Peyer's patch (tissue), 4 donors: ENCODE measurements at regions not wholly inside any gene's neighbourhood (a gene's known extent, or its start where the extent isn't known, plus 50 kb on each side); places are given as distances from the start of the nearest gene placed in this dataset.

ENCODE experiments used
- POLR2A ChIP-seq, 2 donors: fragments of 450-650 bp; IDR thresholded peaks; one replicate each; pipeline ENCODE4 v1.5.1; 2017; ENCODE audit warnings: antibody characterized with exemption in 2 of 2, mild to moderate bottlenecking in 2 of 2, moderate library complexity in 2 of 2
- TF ChIP-seq, protein P1 (sequence below), 6 experiments: fragments of 450-650 bp in 4 of 6; fragments of 200-600 bp in 2 of 6; sonication (generic) in 1 of 6; IDR thresholded peaks; one replicate each; pipeline ENCODE4 v1.5.1; 2017 to 2019; ENCODE audit warnings: antibody characterized with exemption in 6 of 6, mild to moderate bottlenecking in 3 of 6, moderate library complexity in 1 of 6

GRCh38 chr15:57821826-57822225 is 115.3 kb downstream of the POLR2M start:
- TF ChIP-seq, protein P1, sequence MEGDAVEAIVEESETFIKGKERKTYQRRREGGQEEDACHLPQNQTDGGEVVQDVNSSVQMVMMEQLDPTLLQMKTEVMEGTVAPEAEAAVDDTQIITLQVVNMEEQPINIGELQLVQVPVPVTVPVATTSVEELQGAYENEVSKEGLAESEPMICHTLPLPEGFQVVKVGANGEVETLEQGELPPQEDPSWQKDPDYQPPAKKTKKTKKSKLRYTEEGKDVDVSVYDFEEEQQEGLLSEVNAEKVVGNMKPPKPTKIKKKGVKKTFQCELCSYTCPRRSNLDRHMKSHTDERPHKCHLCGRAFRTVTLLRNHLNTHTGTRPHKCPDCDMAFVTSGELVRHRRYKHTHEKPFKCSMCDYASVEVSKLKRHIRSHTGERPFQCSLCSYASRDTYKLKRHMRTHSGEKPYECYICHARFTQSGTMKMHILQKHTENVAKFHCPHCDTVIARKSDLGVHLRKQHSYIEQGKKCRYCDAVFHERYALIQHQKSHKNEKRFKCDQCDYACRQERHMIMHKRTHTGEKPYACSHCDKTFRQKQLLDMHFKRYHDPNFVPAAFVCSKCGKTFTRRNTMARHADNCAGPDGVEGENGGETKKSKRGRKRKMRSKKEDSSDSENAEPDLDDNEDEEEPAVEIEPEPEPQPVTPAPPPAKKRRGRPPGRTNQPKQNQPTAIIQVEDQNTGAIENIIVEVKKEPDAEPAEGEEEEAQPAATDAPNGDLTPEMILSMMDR (IDR thresholded peaks at IDR 0.05) = no peak
- no peak for TF ChIP-seq POLR2A (IDR thresholded peaks at IDR 0.05)
